ENCODE measurements at regions not wholly inside any gene's neighbourhood (a gene's known extent, or its start where the extent isn't known, plus 50 kb on each side); places are given as distances from the start of the nearest gene placed in this dataset.

- no peak overlapping the region for H2AFZ ChIP-seq (ENCODE audit: low read depth, low read length)
- H3K27me3 ChIP-seq (ENCODE audit: low read depth, low read length), result no peaks in the 10 kb centered on the region
- no peaks in the 10 kb centered on the region for H3K4me1 ChIP-seq (ENCODE audit: low read length)
- no peak for TF ChIP-seq CTCF (IDR thresholded peaks at IDR 0.05; ENCODE audit: low read depth, low read length)
- no peak for TF ChIP-seq EZH2phosphoT487 (IDR thresholded peaks at IDR 0.05; ENCODE audit: low read depth)
- H3K9me3 ChIP-seq (ENCODE audit: insufficient read depth, low read length), result no peaks in the 10 kb centered on the region
- no peaks in the 10 kb centered on the region for H3K36me3 ChIP-seq (replicated peaks; ENCODE audit: low read depth, low read length)
- H3K9ac ChIP-seq (ENCODE audit: low read length), result no peak overlapping the region
- H3K27ac ChIP-seq (ENCODE audit: low read length), result no peak overlapping the region
- no peak overlapping the region for H3K4me2 ChIP-seq (ENCODE audit: low read length)
- H3K79me2 ChIP-seq (ENCODE audit: low read length), result no peaks in the 10 kb centered on the region
- no peak overlapping the region for H3K4me3 ChIP-seq (ENCODE audit: low read length)
- H4K20me1 ChIP-seq (ENCODE audit: insufficient read depth, low read length), result no peaks in the 10 kb centered on the region
Observed at GRCh38 chr5:142403583-142403982, 78.8 kb upstream of the SPRY4 start.

GRCh38 chr5:142402752-142403318 is 78.0 kb upstream of the SPRY4 start:
- Histone ChIP-seq H3K27ac (ENCODE audit: low read length) (no peak overlapping the region), H3K36me3 (replicated peaks; ENCODE audit: low read depth, low read length) (no peaks in the 10 kb centered on the region), H3K9me3 (ENCODE audit: insufficient read depth, low read length) (no peaks in the 10 kb centered on the region), H2AFZ (ENCODE audit: low read depth, low read length) (no peak overlapping the region), H3K4me1 (ENCODE audit: low read length) (no peaks in the 10 kb centered on the region), H3K79me2 (ENCODE audit: low read length) (no peaks in the 10 kb centered on the region), H3K4me3 (ENCODE audit: low read length) (no peak overlapping the region), H3K27me3 (ENCODE audit: low read depth, low read length) (no peaks in the 10 kb centered on the region), H3K4me2 (ENCODE audit: low read length) (no peak overlapping the region), H3K9ac (ENCODE audit: low read length) (no peak overlapping the region), H4K20me1 (ENCODE audit: insufficient read depth, low read length) (no peaks in the 10 kb centered on the region)
- TF ChIP-seq EZH2phosphoT487 (IDR thresholded peaks at IDR 0.05; ENCODE audit: low read depth), result no peak
- TF ChIP-seq CTCF (IDR thresholded peaks at IDR 0.05; ENCODE audit: low read depth, low read length), result no peak

GRCh38 chr5:142400415-142400814 is 75.6 kb upstream of the SPRY4 start:
- Histone ChIP-seq H4K20me1 (ENCODE audit: insufficient read depth, low read length) (no peaks in the 10 kb centered on the region), H3K27me3 (ENCODE audit: low read depth, low read length) (no peaks in the 10 kb centered on the region), H2AFZ (ENCODE audit: low read depth, low read length) (no peak overlapping the region), H3K4me1 (ENCODE audit: low read length) (no peaks in the 10 kb centered on the region), H3K9me3 (ENCODE audit: insufficient read depth, low read length) (no peaks in the 10 kb centered on the region), H3K27ac (ENCODE audit: low read length) (no peak overlapping the region), H3K4me2 (ENCODE audit: low read length) (no peak overlapping the region), H3K79me2 (ENCODE audit: low read length) (no peaks in the 10 kb centered on the region), H3K9ac (ENCODE audit: low read length) (no peak overlapping the region), H3K4me3 (ENCODE audit: low read length) (no peak overlapping the region), H3K36me3 (replicated peaks; ENCODE audit: low read depth, low read length) (no peaks in the 10 kb centered on the region)
- no peak for TF ChIP-seq CTCF (IDR thresholded peaks at IDR 0.05; ENCODE audit: low read depth, low read length)
- no peak for TF ChIP-seq EZH2phosphoT487 (IDR thresholded peaks at IDR 0.05; ENCODE audit: low read depth)

GRCh38 chr5:142399891-142400290 is 75.1 kb upstream of the SPRY4 start:
- Histone ChIP-seq H3K27me3 (ENCODE audit: low read depth, low read length) (no peaks in the 10 kb centered on the region), H3K4me3 (ENCODE audit: low read length) (no peak overlapping the region), H3K4me2 (ENCODE audit: low read length) (no peak overlapping the region), H3K36me3 (replicated peaks; ENCODE audit: low read depth, low read length) (no peaks in the 10 kb centered on the region), H3K9me3 (ENCODE audit: insufficient read depth, low read length) (no peaks in the 10 kb centered on the region), H3K4me1 (ENCODE audit: low read length) (no peaks in the 10 kb centered on the region), H3K79me2 (ENCODE audit: low read length) (no peaks in the 10 kb centered on the region), H4K20me1 (ENCODE audit: insufficient read depth, low read length) (no peaks in the 10 kb centered on the region), H3K27ac (ENCODE audit: low read length) (no peak overlapping the region), H3K9ac (ENCODE audit: low read length) (no peak overlapping the region), H2AFZ (ENCODE audit: low read depth, low read length) (no peak overlapping the region)
- TF ChIP-seq CTCF (IDR thresholded peaks at IDR 0.05; ENCODE audit: low read depth, low read length) (no peak), EZH2phosphoT487 (IDR thresholded peaks at IDR 0.05; ENCODE audit: low read depth) (no peak)
